Endothelial cell (in vitro differentiated cells): ENCODE measurements at regions not wholly inside any gene's neighbourhood (a gene's known extent, or its start where the extent isn't known, plus 50 kb on each side); places are given as distances from the start of the nearest gene placed in this dataset.

Experiments
- DNase-seq: peaks from one replicate; pipeline ENCODE4 v3.0.0; 2021; ENCODE audit warnings: low spot score
- H3K27ac Mint-ChIP-seq: one replicate; pipeline ENCODE4 v1.8.0; 2021; ENCODE audit warnings: mixed read lengths, inconsistent platforms; ENCODE audit not compliant: unreplicated experiment
- H3K27me3 Mint-ChIP-seq: one replicate; pipeline ENCODE4 v1.8.0; 2021; ENCODE audit warnings: mild to moderate bottlenecking, moderate library complexity, mixed read lengths, inconsistent platforms; ENCODE audit not compliant: unreplicated experiment
- H3K36me3 Mint-ChIP-seq: one replicate; pipeline ENCODE4 v1.8.0; 2021; ENCODE audit warnings: mild to moderate bottlenecking, low read depth, mixed read lengths, inconsistent platforms; ENCODE audit not compliant: unreplicated experiment
- H3K4me1 Mint-ChIP-seq: one replicate; pipeline ENCODE4 v1.8.0; 2021; ENCODE audit warnings: mild to moderate bottlenecking, mixed read lengths, inconsistent platforms; ENCODE audit not compliant: unreplicated experiment
- H3K4me3 Mint-ChIP-seq: one replicate; pipeline ENCODE4 v1.8.0; 2021; ENCODE audit warnings: mild to moderate bottlenecking, mixed read lengths, inconsistent platforms; ENCODE audit not compliant: unreplicated experiment
- H3K9me3 Mint-ChIP-seq: one replicate; pipeline ENCODE4 v1.8.0; 2021; ENCODE audit warnings: mixed read lengths, inconsistent platforms; ENCODE audit not compliant: unreplicated experiment
- TF ChIP-seq, protein P1 (sequence below): fragments of 200-600 bp; sonication (generic); IDR thresholded peaks from one replicate; pipeline ENCODE4 v1.5.0; 2021; ENCODE audit warnings: antibody characterized with exemption; ENCODE audit not compliant: unreplicated experiment

DNA sequence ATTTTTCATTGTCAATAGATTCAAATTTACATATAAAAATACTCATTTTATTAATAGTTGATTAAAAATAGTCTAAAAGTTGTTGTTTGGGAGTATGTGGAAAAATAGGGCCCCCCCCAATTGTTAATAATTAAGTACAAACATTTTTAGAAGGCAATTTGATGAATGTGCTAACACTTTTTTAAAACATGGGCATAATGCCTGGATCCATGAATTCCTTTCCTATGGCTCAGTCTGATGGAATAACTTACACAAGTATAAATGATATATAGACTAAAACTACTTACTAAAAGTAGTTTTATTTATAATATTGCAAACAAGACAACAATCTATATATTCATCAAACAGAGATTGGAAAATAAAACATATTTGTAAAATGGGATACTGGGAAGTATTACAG, 247.2 kb upstream of the LRRN1 start:
- Mint-ChIP-seq H3K36me3 (no peaks in the 10 kb centered on the region), H3K27me3 (no peaks in the 10 kb centered on the region), H3K27ac (no peak overlapping the region), H3K4me1 (no peaks in the 10 kb centered on the region), H3K9me3 (no peaks in the 10 kb centered on the region), H3K4me3 (no peak overlapping the region)
- no peak for DNase-seq
- TF ChIP-seq, protein P1, sequence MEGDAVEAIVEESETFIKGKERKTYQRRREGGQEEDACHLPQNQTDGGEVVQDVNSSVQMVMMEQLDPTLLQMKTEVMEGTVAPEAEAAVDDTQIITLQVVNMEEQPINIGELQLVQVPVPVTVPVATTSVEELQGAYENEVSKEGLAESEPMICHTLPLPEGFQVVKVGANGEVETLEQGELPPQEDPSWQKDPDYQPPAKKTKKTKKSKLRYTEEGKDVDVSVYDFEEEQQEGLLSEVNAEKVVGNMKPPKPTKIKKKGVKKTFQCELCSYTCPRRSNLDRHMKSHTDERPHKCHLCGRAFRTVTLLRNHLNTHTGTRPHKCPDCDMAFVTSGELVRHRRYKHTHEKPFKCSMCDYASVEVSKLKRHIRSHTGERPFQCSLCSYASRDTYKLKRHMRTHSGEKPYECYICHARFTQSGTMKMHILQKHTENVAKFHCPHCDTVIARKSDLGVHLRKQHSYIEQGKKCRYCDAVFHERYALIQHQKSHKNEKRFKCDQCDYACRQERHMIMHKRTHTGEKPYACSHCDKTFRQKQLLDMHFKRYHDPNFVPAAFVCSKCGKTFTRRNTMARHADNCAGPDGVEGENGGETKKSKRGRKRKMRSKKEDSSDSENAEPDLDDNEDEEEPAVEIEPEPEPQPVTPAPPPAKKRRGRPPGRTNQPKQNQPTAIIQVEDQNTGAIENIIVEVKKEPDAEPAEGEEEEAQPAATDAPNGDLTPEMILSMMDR: no peak

DNA sequence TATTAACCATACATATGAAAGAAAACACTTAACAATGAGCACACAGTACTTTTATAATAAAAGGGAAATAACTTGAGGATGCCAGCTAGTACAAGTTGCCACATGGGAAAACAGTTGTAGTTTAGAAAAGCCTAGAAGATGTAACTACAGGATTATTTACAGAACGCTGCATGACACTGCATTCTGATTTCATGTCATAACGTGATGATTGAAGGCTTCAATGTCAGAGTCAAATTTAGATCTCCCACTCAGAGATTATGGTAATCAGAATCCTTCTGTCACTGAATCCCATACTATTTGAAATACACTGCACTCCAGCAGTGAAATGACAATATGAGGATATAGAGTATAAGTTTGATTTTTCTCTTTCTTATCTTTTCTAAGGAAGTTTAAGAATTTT, 253.9 kb upstream of the LRRN1 start:
- Mint-ChIP-seq H3K4me3 (no peak overlapping the region), H3K9me3 (peaks cover 8% of the 10 kb centered on the region), H3K27me3 (no peaks in the 10 kb centered on the region), H3K36me3 (no peaks in the 10 kb centered on the region), H3K27ac (no peak overlapping the region), H3K4me1 (no peaks in the 10 kb centered on the region)
- DNase-seq: no peak
- TF ChIP-seq, protein P1: no peak

DNA sequence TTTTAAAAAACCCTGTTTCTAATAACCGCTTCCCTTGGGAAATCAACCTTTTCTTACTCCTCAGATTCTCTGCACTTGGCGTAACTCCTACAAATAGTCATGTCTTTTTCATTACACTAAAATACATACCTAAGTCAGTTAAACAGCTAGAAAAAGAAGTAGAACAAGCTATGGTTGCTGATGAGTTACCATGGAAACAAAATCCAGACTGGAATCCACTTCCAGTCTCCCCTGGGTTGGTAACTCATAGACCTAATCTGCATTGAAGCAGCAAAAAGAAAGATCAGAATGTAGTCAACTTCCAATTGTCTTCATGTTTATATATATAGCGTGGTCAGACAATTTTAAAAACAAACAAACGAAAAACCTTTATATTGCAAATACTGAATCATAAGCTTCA, 260.8 kb upstream of the LRRN1 start:
- no peak overlapping the region for H3K4me3 Mint-ChIP-seq
- TF ChIP-seq, protein P1: no peak
- peaks cover 3% of the 10 kb centered on the region for H3K27me3 Mint-ChIP-seq
- no peaks in the 10 kb centered on the region for H3K4me1 Mint-ChIP-seq
- peaks cover 7% of the 10 kb centered on the region for H3K36me3 Mint-ChIP-seq
- DNase-seq: no peak
- H3K27ac Mint-ChIP-seq: no peak overlapping the region
- peaks cover 39% of the 10 kb centered on the region for H3K9me3 Mint-ChIP-seq

DNA sequence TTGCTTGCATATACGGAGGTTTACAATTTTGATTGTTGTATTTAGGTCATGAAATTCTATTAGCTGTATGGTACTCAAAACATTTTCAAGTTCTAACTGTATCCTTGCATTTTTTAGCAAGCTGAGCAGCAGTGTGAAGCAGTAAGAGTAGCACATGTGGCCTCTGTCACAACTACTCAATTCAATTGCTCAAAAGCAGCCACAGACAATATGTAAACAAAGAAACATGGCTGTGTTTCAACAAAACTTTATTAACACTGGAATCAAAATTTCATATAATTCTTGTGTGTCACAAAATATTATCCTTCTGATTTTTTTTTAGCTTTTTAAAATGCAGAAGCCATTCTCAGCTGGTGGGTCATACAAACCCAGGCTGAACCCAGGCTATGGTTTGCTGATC, 266.7 kb upstream of the LRRN1 start:
- Mint-ChIP-seq H3K9me3 (peaks cover 21% of the 10 kb centered on the region), H3K36me3 (peaks cover 4% of the 10 kb centered on the region), H3K4me1 (no peaks in the 10 kb centered on the region), H3K27me3 (peaks cover 3% of the 10 kb centered on the region), H3K4me3 (no peak overlapping the region), H3K27ac (no peak overlapping the region)
- TF ChIP-seq, protein P1: no peak
- DNase-seq: no peak

DNA sequence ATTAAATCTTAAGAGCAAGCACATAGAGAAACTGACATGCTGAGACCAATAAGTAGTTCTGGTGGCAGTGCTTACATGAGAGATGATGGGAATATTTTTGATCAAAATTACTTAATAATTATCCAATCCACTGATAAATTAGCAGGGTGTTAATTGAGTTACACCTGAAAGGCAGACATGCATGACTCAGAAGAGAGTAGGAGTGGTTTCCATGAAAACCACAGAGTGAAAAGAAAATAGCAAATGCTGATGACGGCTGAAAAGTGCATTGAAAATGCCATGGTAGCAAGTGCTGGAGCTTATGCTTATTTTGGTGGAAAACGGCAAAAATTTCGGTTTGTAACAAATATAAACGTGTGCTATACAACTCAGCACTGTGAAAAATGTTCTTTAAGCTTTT, 267.8 kb upstream of the LRRN1 start:
- TF ChIP-seq, protein P1: no peak
- no peak overlapping the region for H3K27ac Mint-ChIP-seq
- no peaks in the 10 kb centered on the region for H3K27me3 Mint-ChIP-seq
- no peaks in the 10 kb centered on the region for H3K36me3 Mint-ChIP-seq
- peaks cover 21% of the 10 kb centered on the region for H3K9me3 Mint-ChIP-seq
- no peaks in the 10 kb centered on the region for H3K4me1 Mint-ChIP-seq
- H3K4me3 Mint-ChIP-seq: no peak overlapping the region
- no peak for DNase-seq
